Adrenal gland (tissue), 9 donors: ENCODE measurements at regions not wholly inside any gene's neighbourhood (a gene's known extent, or its start where the extent isn't known, plus 50 kb on each side); places are given as distances from the start of the nearest gene placed in this dataset.

Experiments used
- DNase-seq, 7 donors: peaks; one replicate each; pipeline ENCODE4 v3.0.0-alpha.2; 2019 to 2020
- H3K27ac ChIP-seq, 5 donors: fragments of 200-600 bp; sonication (generic) in 4 of 5; 1 replicate in 3 of 5; 2 replicates in 2 of 5; pipeline versions ENCODE4 v1.5.1 to v1.8.0; 2016 to 2020; ENCODE audit warnings: mild to moderate bottlenecking in 1 of 5
- H3K27me3 ChIP-seq: fragments of 200-600 bp; 2 replicates; pipeline ENCODE4 v1.8.0; 2021
- H3K36me3 ChIP-seq, 2 donors: fragments of 200-600 bp; replicated peaks in 1 of 2; 1 replicate in 1 of 2; 2 replicates in 1 of 2; pipeline versions ENCODE4 v1.5.1 to v1.8.0; 2018 to 2022
- H3K4me1 ChIP-seq, 2 donors: fragments of 200-600 bp; replicated peaks in 1 of 2; 1 replicate in 1 of 2; 2 replicates in 1 of 2; pipeline versions ENCODE4 v1.5.1 to v1.8.0; 2018 to 2021
- H3K4me3 ChIP-seq, 4 donors: fragments of 200-600 bp; sonication (generic) in 3 of 4; one replicate each; pipeline ENCODE4 v1.5.1; 2016 to 2018
- H3K9me3 ChIP-seq, 3 donors: fragments of 200-600 bp; sonication (generic) in 1 of 3; replicated peaks in 1 of 3; 1 replicate in 2 of 3; 2 replicates in 1 of 3; pipeline versions ENCODE4 v1.5.1 to v1.8.0; 2016 to 2021
- POLR2A ChIP-seq, 2 donors: fragments of 450-650 bp; IDR thresholded peaks; one replicate each; pipeline ENCODE4 v1.6.1; 2017; ENCODE audit warnings: antibody characterized with exemption in 2 of 2, mild to moderate bottlenecking in 2 of 2, moderate library complexity in 1 of 2
- WGBS, 4 donors: extraction: QIAGEN DNeasy Blood & Tissue Kit in 2 of 4; methylation state at CpG; one replicate each; pipeline versions ENCODE4 v1.1.5 to v1.1.7; 2013 to 2017; 5-methylcytosine and 5-hydroxymethylcytosine counted together
- intact Hi-C, 2 donors: fragments of 100-400 bp; cut with DNase I; formaldehyde crosslinking; loops; one replicate each; pipeline versions ENCODE4 v1.14.1 to v1.15.0; 2022 to 2023
- TF ChIP-seq, protein P1 (sequence below), 6 experiments: fragments of 450-650 bp in 4 of 6; fragments of 200-600 bp in 2 of 6; sonication (generic) in 1 of 6; IDR thresholded peaks; 1 replicate in 5 of 6; 2 replicates in 1 of 6; pipeline versions ENCODE4 v1.5.1 to v1.8.0; 2016 to 2021; ENCODE audit warnings: antibody characterized with exemption in 6 of 6, mild to moderate bottlenecking in 2 of 6, moderate library complexity in 1 of 6
- donor health status: healthy with polysubstance abuse.
- donor health status: Bipolar disorder and iron deficiency.
- donor health status: DM: yes; HTN: yes; CAD: no.
- donor health status: DM: no; HTN: no; CAD: no.
- donor health status: DM: no; HTN: no; CAD: no.

DNA sequence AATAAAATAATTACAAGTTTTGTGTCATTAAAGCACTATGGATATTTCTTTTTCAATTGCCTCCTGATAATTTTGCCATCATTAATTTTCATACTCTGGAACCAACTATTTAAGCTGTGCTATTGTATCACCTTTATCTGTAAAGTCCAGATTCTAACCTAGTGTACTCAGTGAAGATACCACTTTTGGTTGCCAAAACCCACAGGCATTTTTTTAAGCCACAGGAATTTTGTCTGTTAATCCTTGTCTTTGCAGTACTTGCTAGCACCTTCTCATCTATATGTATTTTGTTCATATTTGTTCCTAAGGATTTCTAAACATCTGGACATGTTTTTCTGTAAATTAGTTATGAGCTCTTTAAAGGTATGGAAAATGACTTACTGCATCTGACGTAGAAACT, 481.4 kb upstream of the DAB2 start:
- intact Hi-C loops: no loop called here
- Histone ChIP-seq H3K4me3 (no peak overlapping the region), H3K4me1 (no peaks in the 10 kb centered on the region), H3K27me3 (no peaks in the 10 kb centered on the region), H3K36me3 (no peaks in the 10 kb centered on the region), H3K27ac (no peak overlapping the region), H3K9me3 (no peaks in the 10 kb centered on the region)
- 69 to 87% (median 76%) methylated on average over 1 of the region's 1 CpG for WGBS, 4 donors
- DNase-seq: no peak
- TF ChIP-seq, protein P1, sequence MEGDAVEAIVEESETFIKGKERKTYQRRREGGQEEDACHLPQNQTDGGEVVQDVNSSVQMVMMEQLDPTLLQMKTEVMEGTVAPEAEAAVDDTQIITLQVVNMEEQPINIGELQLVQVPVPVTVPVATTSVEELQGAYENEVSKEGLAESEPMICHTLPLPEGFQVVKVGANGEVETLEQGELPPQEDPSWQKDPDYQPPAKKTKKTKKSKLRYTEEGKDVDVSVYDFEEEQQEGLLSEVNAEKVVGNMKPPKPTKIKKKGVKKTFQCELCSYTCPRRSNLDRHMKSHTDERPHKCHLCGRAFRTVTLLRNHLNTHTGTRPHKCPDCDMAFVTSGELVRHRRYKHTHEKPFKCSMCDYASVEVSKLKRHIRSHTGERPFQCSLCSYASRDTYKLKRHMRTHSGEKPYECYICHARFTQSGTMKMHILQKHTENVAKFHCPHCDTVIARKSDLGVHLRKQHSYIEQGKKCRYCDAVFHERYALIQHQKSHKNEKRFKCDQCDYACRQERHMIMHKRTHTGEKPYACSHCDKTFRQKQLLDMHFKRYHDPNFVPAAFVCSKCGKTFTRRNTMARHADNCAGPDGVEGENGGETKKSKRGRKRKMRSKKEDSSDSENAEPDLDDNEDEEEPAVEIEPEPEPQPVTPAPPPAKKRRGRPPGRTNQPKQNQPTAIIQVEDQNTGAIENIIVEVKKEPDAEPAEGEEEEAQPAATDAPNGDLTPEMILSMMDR (IDR thresholded peaks at IDR 0.05): no peak
- no peak for TF ChIP-seq POLR2A (IDR thresholded peaks at IDR 0.05)

DNA sequence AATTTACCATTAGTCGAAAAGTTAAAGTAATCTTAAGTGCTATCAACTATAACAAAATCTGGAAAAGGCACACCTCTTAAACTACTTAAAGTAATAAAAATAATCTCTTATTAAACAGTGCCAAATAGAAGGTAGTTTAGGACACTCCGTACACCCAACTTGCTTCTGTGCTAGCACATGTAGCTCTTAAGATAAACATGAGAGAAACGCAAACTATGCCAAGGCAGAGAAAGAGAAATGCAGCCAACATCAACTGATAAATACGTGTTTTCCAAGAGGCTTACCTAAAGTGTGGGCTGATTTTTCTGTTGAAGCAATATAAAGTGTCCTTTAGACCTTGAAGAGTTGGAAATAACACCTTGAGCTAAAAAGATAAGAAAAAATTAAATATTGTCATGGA, 480.6 kb upstream of the DAB2 start:
- no peak overlapping the region for H3K27ac ChIP-seq
- no peaks in the 10 kb centered on the region for H3K9me3 ChIP-seq
- DNase-seq: no peak
- no peaks in the 10 kb centered on the region for H3K27me3 ChIP-seq
- no peak overlapping the region for H3K4me3 ChIP-seq
- H3K36me3 ChIP-seq: no peaks in the 10 kb centered on the region
- WGBS, 4 donors: 43 to 56% (median 50%) methylated on average over 4 of the region's 4 CpGs
- H3K4me1 ChIP-seq: no peaks in the 10 kb centered on the region
- TF ChIP-seq POLR2A (IDR thresholded peaks at IDR 0.05): no peak
- TF ChIP-seq, protein P1 (IDR thresholded peaks at IDR 0.05): no peak
- intact Hi-C loops: no loop called here

DNA sequence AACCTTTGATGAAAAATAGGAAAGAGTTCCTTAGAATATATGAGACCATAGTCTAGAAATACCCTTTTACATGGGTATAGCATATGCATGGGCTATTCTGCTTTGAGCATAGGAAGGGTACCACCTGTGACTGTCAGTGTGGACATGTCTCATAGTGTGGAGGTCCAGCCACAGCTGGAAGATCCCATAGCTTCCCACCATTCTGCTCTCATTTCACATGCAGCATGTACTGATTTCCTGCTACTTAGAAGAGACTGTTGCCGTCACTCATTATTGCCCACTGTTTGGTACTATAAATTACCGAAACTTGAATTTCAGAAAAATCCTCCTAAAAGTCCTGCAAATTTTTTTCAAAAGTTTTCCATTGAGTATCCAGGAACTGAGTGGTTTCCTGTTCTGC, 477.8 kb upstream of the DAB2 start:
- H3K27ac ChIP-seq: no peak overlapping the region
- H3K4me1 ChIP-seq: no peaks in the 10 kb centered on the region
- intact Hi-C loops: no loop called here
- DNase-seq: no peak
- no peak for TF ChIP-seq POLR2A (IDR thresholded peaks at IDR 0.05)
- TF ChIP-seq, protein P1 (IDR thresholded peaks at IDR 0.05): no peak
- H3K4me3 ChIP-seq: no peak overlapping the region
- H3K36me3 ChIP-seq: no peaks in the 10 kb centered on the region
- H3K27me3 ChIP-seq: no peaks in the 10 kb centered on the region
- WGBS, 4 donors: 75 to 78% (median 76%) methylated on average over 2 of the region's 2 CpGs
- no peaks in the 10 kb centered on the region for H3K9me3 ChIP-seq

DNA sequence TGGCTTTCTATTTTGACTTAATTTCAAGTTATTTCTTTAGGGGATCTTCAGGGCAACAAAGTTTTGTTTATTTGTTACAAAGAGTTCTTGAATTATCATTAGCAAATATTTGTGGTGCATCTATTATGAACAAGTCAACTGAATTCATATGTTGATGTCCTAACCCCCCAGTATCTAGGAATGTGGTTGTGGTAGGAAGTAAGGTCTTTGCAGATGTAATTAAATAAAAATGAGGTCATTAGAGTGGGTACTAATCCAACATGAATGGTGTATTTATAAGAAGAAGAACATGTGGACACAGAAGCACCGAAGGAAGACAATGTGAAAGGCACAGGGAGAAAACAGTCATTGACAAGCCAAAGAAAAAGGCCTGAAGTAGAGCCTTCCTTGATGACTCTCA, 474.0 kb upstream of the DAB2 start:
- no peaks in the 10 kb centered on the region for H3K27me3 ChIP-seq
- no peaks in the 10 kb centered on the region for H3K4me1 ChIP-seq
- no peaks in the 10 kb centered on the region for H3K9me3 ChIP-seq
- no peak overlapping the region for H3K4me3 ChIP-seq
- WGBS, 4 donors: 69 to 81% (median 73%) methylated on average over 1 of the region's 1 CpG
- no peak for DNase-seq
- H3K27ac ChIP-seq: no peak overlapping the region
- TF ChIP-seq POLR2A (IDR thresholded peaks at IDR 0.05): no peak
- TF ChIP-seq, protein P1 (IDR thresholded peaks at IDR 0.05): no peak
- intact Hi-C loops: no loop called here
- no peaks in the 10 kb centered on the region for H3K36me3 ChIP-seq
